ENCODE measurements at regions not wholly inside any gene's neighbourhood (a gene's known extent, or its start where the extent isn't known, plus 50 kb on each side); places are given as distances from the start of the nearest gene placed in this dataset.

DNA sequence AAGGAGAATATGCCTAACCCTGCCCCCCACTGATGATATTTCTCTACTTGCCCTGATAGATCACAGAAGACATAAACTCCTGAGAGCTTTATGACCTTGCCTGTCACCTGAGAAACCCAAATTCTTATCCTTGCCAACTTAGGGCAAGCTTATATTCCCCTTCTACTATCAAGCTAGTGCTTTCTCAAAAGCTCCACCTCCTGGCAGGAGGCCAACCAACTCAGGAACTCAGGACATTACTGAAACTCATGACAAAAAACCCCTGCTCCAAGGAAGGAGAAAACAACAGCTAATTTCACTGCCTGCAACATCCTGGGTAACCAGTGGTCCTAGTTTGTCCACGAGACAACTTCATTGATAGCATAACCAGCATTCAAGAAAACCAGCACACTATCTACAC lies 60.9 kb upstream of the FSCB start:
- no peak for DNase-seq
- H3K36me3 ChIP-seq = no peaks in the 10 kb centered on the region
- TF ChIP-seq, protein P1, sequence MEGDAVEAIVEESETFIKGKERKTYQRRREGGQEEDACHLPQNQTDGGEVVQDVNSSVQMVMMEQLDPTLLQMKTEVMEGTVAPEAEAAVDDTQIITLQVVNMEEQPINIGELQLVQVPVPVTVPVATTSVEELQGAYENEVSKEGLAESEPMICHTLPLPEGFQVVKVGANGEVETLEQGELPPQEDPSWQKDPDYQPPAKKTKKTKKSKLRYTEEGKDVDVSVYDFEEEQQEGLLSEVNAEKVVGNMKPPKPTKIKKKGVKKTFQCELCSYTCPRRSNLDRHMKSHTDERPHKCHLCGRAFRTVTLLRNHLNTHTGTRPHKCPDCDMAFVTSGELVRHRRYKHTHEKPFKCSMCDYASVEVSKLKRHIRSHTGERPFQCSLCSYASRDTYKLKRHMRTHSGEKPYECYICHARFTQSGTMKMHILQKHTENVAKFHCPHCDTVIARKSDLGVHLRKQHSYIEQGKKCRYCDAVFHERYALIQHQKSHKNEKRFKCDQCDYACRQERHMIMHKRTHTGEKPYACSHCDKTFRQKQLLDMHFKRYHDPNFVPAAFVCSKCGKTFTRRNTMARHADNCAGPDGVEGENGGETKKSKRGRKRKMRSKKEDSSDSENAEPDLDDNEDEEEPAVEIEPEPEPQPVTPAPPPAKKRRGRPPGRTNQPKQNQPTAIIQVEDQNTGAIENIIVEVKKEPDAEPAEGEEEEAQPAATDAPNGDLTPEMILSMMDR (IDR thresholded peaks at IDR 0.05) = no peak
- no peak for TF ChIP-seq POLR2AphosphoS5 (IDR thresholded peaks at IDR 0.05)
- TF ChIP-seq EP300 (IDR thresholded peaks at IDR 0.05) = no peak
- TF ChIP-seq POLR2A (IDR thresholded peaks at IDR 0.05) = no peak
- no peak overlapping the region for H3K4me3 ChIP-seq
- H3K4me1 ChIP-seq = no peaks in the 10 kb centered on the region
- H3K27ac ChIP-seq = no peak overlapping the region
- peaks cover 0 to 34% (median 15%) of the 10 kb centered on the region in 4 donors for H3K9me3 ChIP-seq
- intact Hi-C loops (cut with DNase I; ENCODE audit: low total_unique reads) = no loop called here
- WGBS, 5 donors = 52 to 75% (median 65%) methylated on average over 1 of the region's 1 CpG
- H3K27me3 ChIP-seq = no peaks in the 10 kb centered on the region

DNA sequence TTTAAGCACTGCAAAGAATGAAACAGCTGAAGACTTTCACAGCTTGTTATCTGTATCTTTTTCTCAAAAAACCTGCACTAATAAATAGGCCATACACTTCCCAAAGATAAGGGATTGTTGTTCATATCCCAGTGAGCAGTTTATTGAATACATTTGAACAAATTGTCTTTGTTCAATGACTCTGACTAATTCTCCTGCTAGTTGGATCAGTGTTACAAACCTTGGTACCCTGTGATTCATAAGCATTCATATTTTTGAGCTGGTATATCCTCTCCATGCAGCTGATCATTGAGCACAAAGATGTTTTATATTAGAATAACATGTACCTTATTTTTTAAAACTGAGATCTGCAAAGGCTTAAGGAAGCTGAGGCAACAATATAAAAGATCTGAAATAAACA lies 58.9 kb upstream of the FSCB start:
- intact Hi-C loops (cut with DNase I; ENCODE audit: low total_unique reads) = no loop called here
- Histone ChIP-seq H3K4me1 (no peaks in the 10 kb centered on the region), H3K9me3 (peaks cover 0 to 19% (median 5%) of the 10 kb centered on the region in 4 donors), H3K4me3 (no peak overlapping the region), H3K27me3 (no peaks in the 10 kb centered on the region), H3K27ac (no peak overlapping the region), H3K36me3 (no peaks in the 10 kb centered on the region)
- TF ChIP-seq, protein P1 (IDR thresholded peaks at IDR 0.05) = no peak
- no peak for TF ChIP-seq EP300 (IDR thresholded peaks at IDR 0.05)
- no peak for TF ChIP-seq POLR2A (IDR thresholded peaks at IDR 0.05)
- TF ChIP-seq POLR2AphosphoS5 (IDR thresholded peaks at IDR 0.05) = no peak
- DNase-seq = no peak

DNA sequence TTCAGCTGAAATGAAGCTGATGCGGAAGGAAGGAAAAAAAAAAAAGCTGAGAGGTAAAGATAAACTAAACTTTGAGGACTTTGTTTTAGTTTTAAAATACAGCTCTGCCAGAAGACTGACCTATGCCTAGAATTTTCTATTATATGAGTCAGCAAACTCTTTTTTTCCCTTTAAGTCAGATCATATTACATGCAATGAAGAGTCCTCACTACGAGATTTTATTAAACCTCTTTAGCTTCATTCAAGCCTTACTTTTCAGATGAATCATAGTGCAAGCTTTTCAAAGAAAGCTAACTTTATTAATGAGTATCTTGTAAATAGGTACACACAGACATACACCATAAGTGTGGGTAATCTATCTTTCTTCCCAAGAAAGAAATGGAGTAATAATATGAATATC lies 57.8 kb upstream of the FSCB start:
- WGBS, 5 donors = 37 to 54% (median 45%) methylated on average over 2 of the region's 2 CpGs
- Histone ChIP-seq H3K27ac (no peak overlapping the region), H3K27me3 (no peaks in the 10 kb centered on the region), H3K4me1 (no peaks in the 10 kb centered on the region), H3K4me3 (no peak overlapping the region), H3K9me3 (peaks cover 0 to 19% (median 5%) of the 10 kb centered on the region in 4 donors), H3K36me3 (no peaks in the 10 kb centered on the region)
- intact Hi-C loops (cut with DNase I; ENCODE audit: low total_unique reads) = no loop called here
- no peak for DNase-seq
- TF ChIP-seq, protein P1 (IDR thresholded peaks at IDR 0.05) = no peak
- no peak for TF ChIP-seq EP300 (IDR thresholded peaks at IDR 0.05)
